HEK293T (cell line): ENCODE measurements at regions not wholly inside any gene's neighbourhood (a gene's known extent, or its start where the extent isn't known, plus 50 kb on each side); places are given as distances from the start of the nearest gene placed in this dataset.
"Not testable (repeated sequence)": the region's sequence is repeated elsewhere in the genome, so short reads cannot be mapped to it uniquely, and the experiment has no call there.

Experiments used
- BHLHE40 ChIP-seq: fragments of 450-650 bp; IDR thresholded peaks from 2 replicates; pipeline ENCODE4 v1.6.1; 2016; ENCODE audit warnings: mild to moderate bottlenecking, moderate library complexity, borderline replicate concordance
- CTBP1 ChIP-seq: fragments of 450-650 bp; IDR thresholded peaks from 2 replicates; pipeline ENCODE4 v1.6.1; 2016; ENCODE audit warnings: borderline replicate concordance
- FOXA1 ChIP-seq: fragments of 450-650 bp; IDR thresholded peaks from 2 replicates; pipeline ENCODE4 v1.6.1; 2016; ENCODE audit warnings: mild to moderate bottlenecking
- FOXM1 ChIP-seq: fragments of 450-650 bp; IDR thresholded peaks from 2 replicates; pipeline ENCODE4 v1.6.1; 2017; ENCODE audit warnings: mild to moderate bottlenecking, borderline replicate concordance
- NFRKB ChIP-seq: fragments of 450-650 bp; IDR thresholded peaks from 2 replicates; pipeline ENCODE4 v1.6.1; 2016; ENCODE audit warnings: mild to moderate bottlenecking, moderate library complexity
- SP1 ChIP-seq: fragments of 450-650 bp; IDR thresholded peaks from 2 replicates; pipeline ENCODE4 v1.6.1; 2017
- SUZ12 ChIP-seq: fragments of 450-650 bp; IDR thresholded peaks from 2 replicates; pipeline ENCODE4 v1.6.1; 2016; ENCODE audit warnings: mild to moderate bottlenecking
- TARDBP ChIP-seq: fragments of 450-650 bp; IDR thresholded peaks from 2 replicates; pipeline ENCODE4 v1.6.1; 2016
- ZNF384 ChIP-seq: fragments of 450-650 bp; IDR thresholded peaks from 2 replicates; pipeline ENCODE4 v1.6.1; 2016

GRCh38 chr11:116028506-116028905 is 524.3 kb upstream of the CADM1 start:
- TF ChIP-seq ZNF384, FOXA1, SUZ12, NFRKB, BHLHE40, FOXM1, SP1, CTBP1, TARDBP: not testable (repeated sequence)
